D721Med (cell line): ENCODE measurements at regions not wholly inside any gene's neighbourhood (a gene's known extent, or its start where the extent isn't known, plus 50 kb on each side); places are given as distances from the start of the nearest gene placed in this dataset.

Experiments used
- DNase-seq: peaks from one replicate; pipeline ENCODE4 v3.0.0; 2011; ENCODE audit warnings: low spot score; ENCODE audit not compliant: insufficient read length
- FAIRE-seq: peaks from 2 replicates; lab custom pipeline; 2011; peaks lifted over from hg19 to GRCh38; lab: Jason Lieb, UNC
- TF ChIP-seq, protein P1 (sequence below): IDR thresholded peaks from 2 replicates; pipeline ENCODE4 v1.5.1; 2012; ENCODE audit warnings: mild to moderate bottlenecking, control low read depth; ENCODE audit not compliant: insufficient read depth; ENCODE audit errors: missing control alignments

DNA sequence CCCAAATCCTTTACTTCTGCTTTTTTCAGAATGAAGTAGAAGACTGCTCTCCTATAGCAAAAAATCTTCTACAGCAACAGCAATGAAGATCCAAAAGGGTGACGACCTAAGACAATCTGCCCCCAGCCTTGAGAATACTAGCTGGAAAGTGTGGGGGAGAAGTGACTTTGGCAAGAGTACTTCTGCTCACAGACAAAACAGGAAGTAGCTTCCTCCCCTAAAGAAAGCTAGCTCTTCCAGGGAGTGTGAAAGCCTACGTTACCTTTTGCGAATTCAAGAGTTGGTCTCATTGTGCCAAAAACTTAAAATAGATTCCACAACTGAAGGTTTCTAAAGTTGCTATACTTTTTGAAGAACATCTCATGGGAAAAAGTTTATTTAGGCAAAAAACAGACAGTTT is 1069.2 kb upstream of the CHAC2 start:
- TF ChIP-seq, protein P1, sequence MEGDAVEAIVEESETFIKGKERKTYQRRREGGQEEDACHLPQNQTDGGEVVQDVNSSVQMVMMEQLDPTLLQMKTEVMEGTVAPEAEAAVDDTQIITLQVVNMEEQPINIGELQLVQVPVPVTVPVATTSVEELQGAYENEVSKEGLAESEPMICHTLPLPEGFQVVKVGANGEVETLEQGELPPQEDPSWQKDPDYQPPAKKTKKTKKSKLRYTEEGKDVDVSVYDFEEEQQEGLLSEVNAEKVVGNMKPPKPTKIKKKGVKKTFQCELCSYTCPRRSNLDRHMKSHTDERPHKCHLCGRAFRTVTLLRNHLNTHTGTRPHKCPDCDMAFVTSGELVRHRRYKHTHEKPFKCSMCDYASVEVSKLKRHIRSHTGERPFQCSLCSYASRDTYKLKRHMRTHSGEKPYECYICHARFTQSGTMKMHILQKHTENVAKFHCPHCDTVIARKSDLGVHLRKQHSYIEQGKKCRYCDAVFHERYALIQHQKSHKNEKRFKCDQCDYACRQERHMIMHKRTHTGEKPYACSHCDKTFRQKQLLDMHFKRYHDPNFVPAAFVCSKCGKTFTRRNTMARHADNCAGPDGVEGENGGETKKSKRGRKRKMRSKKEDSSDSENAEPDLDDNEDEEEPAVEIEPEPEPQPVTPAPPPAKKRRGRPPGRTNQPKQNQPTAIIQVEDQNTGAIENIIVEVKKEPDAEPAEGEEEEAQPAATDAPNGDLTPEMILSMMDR = no peak

DNA sequence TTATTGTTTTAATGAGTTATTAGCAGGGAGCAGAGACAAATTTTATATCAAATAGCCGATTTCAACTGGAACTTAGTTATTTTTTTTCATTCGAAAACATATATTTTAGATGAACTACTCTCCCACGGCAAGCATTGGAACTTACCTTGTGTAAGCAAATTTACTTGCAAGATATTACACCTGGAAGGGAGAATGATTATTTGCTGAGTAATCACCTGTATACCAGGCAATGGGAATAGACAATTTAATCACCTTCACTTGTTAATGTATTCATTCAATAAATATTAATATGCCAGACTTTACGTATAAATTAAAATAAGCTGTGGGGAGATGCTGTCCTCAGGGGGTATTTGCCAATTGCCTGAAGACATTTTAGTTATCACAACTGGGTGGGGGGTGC is 1069.9 kb upstream of the CHAC2 start:
- TF ChIP-seq, protein P1 = no peak
- no peak for FAIRE-seq
- DNase-seq = no peak

More for the DNA sequence above, 1069.2 kb upstream of the CHAC2 start:
- FAIRE-seq = no peak
- no peak for DNase-seq

DNA sequence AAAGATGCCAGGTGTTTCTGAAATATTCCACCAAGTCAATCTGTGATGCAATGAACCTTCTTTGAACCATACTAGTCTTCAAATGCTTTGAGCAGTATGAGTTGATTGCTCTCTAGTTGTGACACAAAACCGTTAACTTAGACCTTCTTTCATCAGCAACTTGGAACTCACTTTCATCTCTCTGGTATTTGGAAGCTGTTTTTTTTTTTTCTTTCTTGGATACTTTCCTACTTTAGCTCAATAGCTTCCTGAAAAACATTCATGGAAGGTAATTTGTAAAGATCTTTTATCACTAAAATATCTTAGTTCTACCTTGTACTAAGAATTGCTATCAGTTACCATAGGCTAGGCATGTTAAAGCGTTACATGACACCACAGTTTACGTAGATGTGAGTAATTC is 1071.9 kb upstream of the CHAC2 start:
- TF ChIP-seq, protein P1 = no peak
- DNase-seq (no peak), FAIRE-seq (no peak)

DNA sequence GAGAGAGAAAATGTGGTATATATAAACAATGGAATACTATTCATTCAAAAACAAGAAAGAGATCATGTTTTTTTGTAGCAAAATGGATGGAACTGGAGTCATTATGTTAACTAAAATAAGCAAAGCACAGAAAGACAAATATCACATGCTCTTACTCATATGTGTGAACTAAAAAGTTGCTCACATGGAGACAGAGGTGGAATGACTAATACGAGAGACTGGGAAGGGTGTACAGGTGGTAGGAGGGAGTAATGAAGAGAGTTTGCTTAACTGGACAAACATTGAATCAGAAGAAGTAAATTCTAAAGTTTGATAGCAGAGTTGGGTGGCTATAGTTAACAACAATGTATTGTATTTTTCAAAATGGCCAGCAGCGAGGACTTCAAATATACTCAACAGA is 1080.7 kb upstream of the CHAC2 start:
- TF ChIP-seq, protein P1 = no peak
- FAIRE-seq (no peak), DNase-seq (no peak)

DNA sequence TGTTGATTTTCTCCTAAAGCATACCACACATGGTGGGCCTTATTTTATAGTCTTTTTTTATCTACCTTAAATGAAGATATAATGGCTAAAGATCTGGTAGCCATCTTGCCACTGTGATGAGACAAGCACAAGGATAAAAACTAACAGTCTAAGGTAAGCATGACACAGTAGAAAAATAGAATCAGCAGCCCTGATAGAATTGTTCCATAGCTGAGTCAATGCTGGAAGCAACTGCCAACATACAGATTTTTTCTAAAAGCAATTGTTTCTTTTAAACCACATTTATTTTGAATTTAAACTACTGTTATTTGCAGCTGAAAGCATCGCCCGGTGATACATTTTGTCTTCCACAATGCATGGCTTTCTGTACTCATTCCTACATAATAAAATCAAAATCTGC is 1091.5 kb upstream of the CHAC2 start:
- TF ChIP-seq, protein P1 = no peak
- DNase-seq (no peak), FAIRE-seq (no peak)

DNA sequence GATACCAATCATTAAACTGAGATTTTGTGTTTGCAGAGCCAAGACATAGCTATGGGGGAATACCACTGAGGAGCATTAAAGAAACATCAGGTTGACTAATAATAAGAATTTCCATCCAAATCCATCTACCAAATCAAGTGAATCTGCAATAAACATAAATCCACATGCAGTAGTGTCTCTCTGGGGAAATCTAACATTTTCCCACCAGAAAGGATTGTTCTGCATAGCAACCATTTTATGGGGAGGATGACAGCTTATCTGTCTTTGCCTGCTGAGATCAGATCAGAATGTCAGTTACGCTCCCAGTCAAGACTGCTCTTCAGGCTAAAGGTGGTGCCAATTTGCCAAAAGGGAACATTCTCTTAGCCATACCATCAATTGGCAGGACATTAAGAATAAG is 1098.9 kb upstream of the CHAC2 start:
- FAIRE-seq = no peak
- no peak for DNase-seq
- TF ChIP-seq, protein P1 = no peak

DNA sequence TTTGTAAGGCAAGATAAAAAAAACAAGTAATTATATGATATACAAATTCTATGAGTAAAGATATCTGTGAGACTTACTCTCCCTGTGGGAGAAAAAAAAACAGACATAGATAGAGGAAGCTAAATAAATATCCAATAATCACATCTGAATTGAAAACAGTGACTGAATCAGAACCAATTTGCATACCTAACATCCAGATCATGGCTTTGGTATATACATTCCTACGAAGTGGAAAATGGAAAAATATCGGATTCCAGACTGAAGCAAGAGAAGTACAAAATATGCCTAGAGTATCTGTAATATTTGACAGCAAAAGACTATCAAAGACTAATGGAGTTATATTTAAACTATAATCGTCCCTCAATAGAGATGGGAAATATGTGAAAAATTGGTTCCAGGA is 1108.1 kb upstream of the CHAC2 start:
- DNase-seq (no peak), FAIRE-seq (no peak)
- TF ChIP-seq, protein P1 = no peak
